PC-9 (cell line): ENCODE measurements at regions not wholly inside any gene's neighbourhood (a gene's known extent, or its start where the extent isn't known, plus 50 kb on each side); places are given as distances from the start of the nearest gene placed in this dataset.

ENCODE experiments used
- CTCF ChIP-seq: fragments of 200-600 bp; sonication (generic); conservative IDR thresholded peaks from 2 replicates; pipeline ENCODE4 v1.6.1; 2017; ENCODE audit warnings: mixed run types, antibody characterized with exemption, mild to moderate bottlenecking, moderate library complexity
- EZH2 ChIP-seq: fragments of 200-600 bp; sonication (generic); IDR thresholded peaks from 2 replicates; pipeline ENCODE4 v1.8.0; 2017; ENCODE audit warnings: antibody characterized with exemption, low read depth

GRCh38 chr3:15948388-15948787 is 150.6 kb upstream of the ANKRD28 start:
- TF ChIP-seq EZH2 (no peak), CTCF (no peak)
